K562 (cell line): ENCODE measurements at regions not wholly inside any gene's neighbourhood (a gene's known extent, or its start where the extent isn't known, plus 50 kb on each side); places are given as distances from the start of the nearest gene placed in this dataset.

Source experiments
- EZH2 ChIP-seq: IDR thresholded peaks from 2 replicates; pipeline ENCODE4 v1.6.1; 2012; ENCODE audit warnings: low read depth, mild to moderate bottlenecking, inconsistent platforms, low read length, borderline replicate concordance
- FOXP1 ChIP-seq: sonication (generic); formaldehyde crosslinking; IDR thresholded peaks from 2 replicates; pipeline ENCODE4 v1.8.0; 2022; ENCODE audit warnings: mild to moderate bottlenecking, missing genetic modification reagents
- GATA2 ChIP-seq: sonication (generic); formaldehyde crosslinking; IDR thresholded peaks from 2 replicates; pipeline ENCODE4 v1.4.0; 2020; ENCODE audit warnings: mild to moderate bottlenecking, missing genetic modification reagents
- PCBP1 ChIP-seq: fragments of 200-400 bp; formaldehyde crosslinking; IDR thresholded peaks from 2 replicates; pipeline ENCODE4 v1.6.1; 2018; ENCODE audit warnings: mild to moderate bottlenecking, low read depth, low read length; ENCODE audit not compliant: poor library complexity, severe bottlenecking
- PKNOX1 ChIP-seq: fragments of 450-650 bp; IDR thresholded peaks from 2 replicates; pipeline ENCODE4 v1.6.1; 2016
- POLR2AphosphoS5 ChIP-seq: IDR thresholded peaks from 2 replicates; pipeline ENCODE4 v1.6.1; 2011; ENCODE audit warnings: mild to moderate bottlenecking, low read depth, low read length, moderate library complexity; ENCODE audit not compliant: control insufficient read depth, insufficient read depth
- TF ChIP-seq, protein P1 (sequence below), 3 experiments: IDR thresholded peaks in 2 of 3; conservative IDR thresholded peaks in 1 of 3; 2 replicates each; pipeline ENCODE4 v1.5.1; 2011 to 2012; ENCODE audit warnings: low read length in 3 of 3, mild to moderate bottlenecking in 3 of 3, control low read depth in 2 of 3, improper control_type of control experiment in 1 of 3, inconsistent platforms in 1 of 3, low read depth in 1 of 3, mixed read lengths in 1 of 3, moderate library complexity in 1 of 3; ENCODE audit not compliant: insufficient read depth in 2 of 3

GRCh38 chr1:98201666-98202081 lies 280.8 kb upstream of the DPYD start:
- TF ChIP-seq FOXP1 (CRISPR knock-in tag) (no peak), GATA2 (no peak), PKNOX1 (no peak), EZH2 (no peak), POLR2AphosphoS5 (no peak), PCBP1 (no peak)
- TF ChIP-seq, protein P1, sequence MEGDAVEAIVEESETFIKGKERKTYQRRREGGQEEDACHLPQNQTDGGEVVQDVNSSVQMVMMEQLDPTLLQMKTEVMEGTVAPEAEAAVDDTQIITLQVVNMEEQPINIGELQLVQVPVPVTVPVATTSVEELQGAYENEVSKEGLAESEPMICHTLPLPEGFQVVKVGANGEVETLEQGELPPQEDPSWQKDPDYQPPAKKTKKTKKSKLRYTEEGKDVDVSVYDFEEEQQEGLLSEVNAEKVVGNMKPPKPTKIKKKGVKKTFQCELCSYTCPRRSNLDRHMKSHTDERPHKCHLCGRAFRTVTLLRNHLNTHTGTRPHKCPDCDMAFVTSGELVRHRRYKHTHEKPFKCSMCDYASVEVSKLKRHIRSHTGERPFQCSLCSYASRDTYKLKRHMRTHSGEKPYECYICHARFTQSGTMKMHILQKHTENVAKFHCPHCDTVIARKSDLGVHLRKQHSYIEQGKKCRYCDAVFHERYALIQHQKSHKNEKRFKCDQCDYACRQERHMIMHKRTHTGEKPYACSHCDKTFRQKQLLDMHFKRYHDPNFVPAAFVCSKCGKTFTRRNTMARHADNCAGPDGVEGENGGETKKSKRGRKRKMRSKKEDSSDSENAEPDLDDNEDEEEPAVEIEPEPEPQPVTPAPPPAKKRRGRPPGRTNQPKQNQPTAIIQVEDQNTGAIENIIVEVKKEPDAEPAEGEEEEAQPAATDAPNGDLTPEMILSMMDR (IDR thresholded peaks at IDR 0.05 in 2 of 3, conservative IDR thresholded peaks at IDR 0.05 in 1 of 3; ENCODE audit: insufficient read depth in 2 of 3, low read depth in 1 of 3, low read length in 3 of 3) = no peak
